Inflammatory macrophage treated with lipopolysaccharide for 1 hour (primary cell): ENCODE measurements at regions not wholly inside any gene's neighbourhood (a gene's known extent, or its start where the extent isn't known, plus 50 kb on each side); places are given as distances from the start of the nearest gene placed in this dataset.
A peak's percentile ranks its signal among the peaks of the same experiment; 100 is the strongest.
"Not testable (repeated sequence)": the region's sequence is repeated elsewhere in the genome, so short reads cannot be mapped to it uniquely, and the experiment has no call there.

Experiments used
- DNase-seq, 2 donors: peaks; one replicate each; pipeline ENCODE4 v3.0.0-alpha.2; 2020 to 2022

DNA sequence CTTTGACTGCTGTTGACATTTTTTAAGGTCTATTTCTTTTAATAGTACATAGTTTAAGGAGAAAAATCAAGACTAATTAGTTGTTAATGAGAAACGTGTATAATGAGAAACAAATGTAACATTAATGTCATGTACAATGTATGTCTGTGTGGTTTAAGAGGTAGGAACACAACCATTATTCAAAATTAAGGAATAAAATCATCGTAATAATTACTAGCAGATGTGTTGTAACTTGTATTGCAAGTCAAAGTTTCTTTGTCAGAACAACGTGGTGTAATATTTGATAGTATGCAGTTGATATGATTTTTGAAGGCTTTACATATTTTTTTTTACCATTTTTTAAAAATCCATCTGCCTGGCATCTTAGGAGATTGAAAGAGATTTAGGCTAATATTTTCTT is 120.2 kb upstream of the ARRDC3 start:
- DNase-seq: no peak

GRCh38 chr5:91500758-91501157 is 117.6 kb upstream of the ARRDC3 start:
- DNase-seq: no peak

- DNase-seq: peak; percentile 11 to 74
Observed at GRCh38 chr5:91499943-91500531, 116.9 kb upstream of the ARRDC3 start.

DNA sequence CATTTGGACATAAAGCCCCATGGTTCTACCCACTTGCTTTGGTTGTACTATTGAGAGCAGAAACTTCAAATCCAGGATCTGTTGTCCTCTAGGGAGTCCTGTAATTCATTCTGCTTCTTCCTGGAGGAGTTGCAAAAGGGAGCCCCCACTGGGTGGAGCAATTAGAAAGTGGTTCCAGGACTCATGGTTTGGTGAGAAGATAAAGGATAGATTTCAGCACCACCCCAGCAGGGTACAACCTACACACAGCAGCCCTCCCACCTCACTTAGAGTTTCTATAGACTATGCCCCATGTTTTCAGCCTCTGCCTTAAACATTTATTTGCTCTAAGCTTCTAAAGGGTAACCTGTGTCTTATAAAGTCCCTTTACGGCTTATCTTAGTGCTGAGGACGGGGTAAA is 112.6 kb upstream of the ARRDC3 start:
- DNase-seq: no peak

DNA sequence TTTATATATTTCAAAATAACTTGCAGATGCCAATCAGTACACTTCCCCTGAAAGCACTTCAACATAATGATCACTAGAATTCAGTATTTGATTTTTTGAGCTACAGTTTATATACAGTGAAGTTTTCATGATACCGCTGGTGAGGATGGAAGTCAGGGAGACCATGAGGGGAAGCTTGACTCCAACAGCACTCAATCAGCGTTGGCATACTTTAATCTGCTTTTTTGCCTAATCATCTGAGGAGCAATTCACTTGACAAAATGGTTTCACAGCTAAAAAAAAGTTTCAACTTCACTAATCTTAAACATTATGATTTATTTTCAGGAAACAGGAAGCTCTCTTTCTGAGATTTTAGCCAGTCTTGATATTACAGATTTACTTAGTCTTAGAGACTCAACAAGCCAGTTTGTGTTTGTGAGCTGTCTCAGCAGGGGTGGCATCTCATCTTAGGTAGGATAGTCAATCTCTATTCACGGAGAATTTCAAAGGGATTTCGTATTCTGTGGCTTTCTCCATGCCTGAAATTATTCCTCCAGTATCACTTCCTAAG is 111.4 kb upstream of the ARRDC3 start:
- no peak for DNase-seq

DNA sequence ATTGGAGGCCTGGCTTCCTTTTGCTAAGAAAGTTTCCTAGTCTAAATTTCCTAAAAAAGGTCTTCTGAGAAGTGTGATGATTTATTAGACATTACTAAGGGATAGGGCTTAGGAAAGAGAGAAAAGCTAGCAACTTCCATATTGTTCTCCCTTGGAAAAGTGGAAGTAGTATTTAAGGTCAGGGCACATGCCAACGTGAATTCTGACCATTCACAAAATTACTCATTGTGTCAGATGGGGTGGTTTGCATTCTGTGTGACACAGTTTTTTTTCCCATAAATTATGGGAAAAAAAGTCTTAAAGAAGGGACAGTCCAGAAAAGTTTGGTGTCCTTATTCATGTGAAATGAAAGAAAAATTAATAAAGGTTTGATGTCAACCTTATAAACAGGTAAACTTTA is 110.0 kb upstream of the ARRDC3 start:
- DNase-seq: peak in 1 of 2 donors; percentile 13

GRCh38 chr5:91491229-91491628 is 108.1 kb upstream of the ARRDC3 start:
- DNase-seq: no peak

DNA sequence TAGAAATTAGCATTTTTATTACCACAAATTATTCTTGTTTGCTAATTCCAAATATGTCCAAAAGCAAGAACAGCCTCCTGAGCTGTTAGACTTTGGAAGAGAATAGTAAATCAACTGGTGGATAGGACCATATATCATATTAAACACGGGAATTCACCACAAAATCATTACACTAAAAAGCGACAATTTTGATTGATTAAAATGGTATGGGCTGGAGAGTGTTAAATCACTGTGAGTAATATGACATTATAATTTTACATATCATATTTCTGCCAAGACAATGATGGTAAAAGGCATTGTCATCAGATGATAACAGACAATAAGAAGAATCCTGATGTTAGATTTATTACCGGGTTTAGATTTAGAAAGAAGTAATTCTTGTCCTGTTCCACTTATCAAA is 107.2 kb upstream of the ARRDC3 start:
- DNase-seq: no peak

DNA sequence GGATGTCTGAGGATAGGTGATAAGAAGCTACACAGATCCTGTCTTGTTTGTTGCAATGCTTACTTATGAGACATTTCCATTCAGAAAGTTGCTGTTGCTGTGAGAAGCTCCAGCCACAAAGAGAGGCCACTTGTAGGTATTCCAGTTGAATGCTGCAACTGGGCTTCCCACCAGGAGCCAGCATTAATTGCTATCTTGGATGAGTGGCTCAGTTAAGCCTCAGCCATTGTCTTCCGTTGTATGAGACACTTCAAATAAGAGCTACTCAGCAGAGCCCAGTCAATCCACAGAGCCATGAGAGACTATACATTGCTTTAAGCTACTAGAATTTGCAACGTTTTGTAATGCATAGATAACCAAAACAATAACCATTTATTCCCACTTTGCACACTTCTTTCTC is 104.3 kb upstream of the ARRDC3 start:
- DNase-seq: no peak

DNA sequence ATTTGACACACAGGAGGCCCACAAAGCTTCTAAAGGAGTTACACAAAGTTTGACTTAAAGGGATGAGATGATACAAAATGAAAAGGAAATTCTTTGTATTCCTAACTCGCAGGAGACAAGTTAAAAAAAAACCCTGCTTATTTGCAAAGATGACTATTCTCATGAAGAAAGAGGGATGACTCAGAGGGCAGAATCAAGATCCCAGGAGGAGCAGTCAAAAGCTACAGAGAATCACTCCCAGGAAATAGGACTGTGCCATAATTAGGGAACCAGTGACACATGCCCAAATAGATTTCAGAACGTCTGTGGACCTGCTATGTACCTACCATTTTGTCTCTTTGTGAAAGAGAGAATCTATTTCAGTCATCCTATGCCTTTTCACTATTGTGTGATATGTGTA is 103.5 kb upstream of the ARRDC3 start:
- DNase-seq: no peak

DNA sequence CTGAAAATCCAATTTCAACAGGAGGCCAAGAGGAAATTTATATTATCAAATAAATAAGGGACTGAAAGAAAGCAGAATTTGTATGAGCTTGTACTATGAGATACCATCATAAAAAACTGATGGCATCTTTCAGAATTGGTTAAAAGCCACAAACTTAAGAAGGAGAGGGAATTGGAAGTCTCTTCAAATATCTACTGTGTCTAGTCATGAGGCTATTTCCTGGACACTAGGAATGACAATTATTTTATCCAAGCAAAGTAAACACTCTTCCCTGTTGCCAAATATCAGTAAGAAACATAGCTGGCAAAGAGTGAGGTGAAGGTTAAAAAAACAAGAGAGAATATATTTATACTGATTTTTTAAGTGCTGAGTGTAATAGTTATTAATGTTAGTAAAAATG is 101.5 kb upstream of the ARRDC3 start:
- no peak for DNase-seq

- not testable (repeated sequence) for DNase-seq
Observed at GRCh38 chr5:91479376-91479775, 96.3 kb upstream of the ARRDC3 start.

- DNase-seq: no peak
Observed at GRCh38 chr5:91478096-91478495, 95.0 kb upstream of the ARRDC3 start.

GRCh38 chr5:91477408-91477807 is 94.3 kb upstream of the ARRDC3 start:
- DNase-seq: peak in 1 of 2 donors; percentile 18

- DNase-seq: no peak
Observed at GRCh38 chr5:91474201-91474600, 91.1 kb upstream of the ARRDC3 start.

DNA sequence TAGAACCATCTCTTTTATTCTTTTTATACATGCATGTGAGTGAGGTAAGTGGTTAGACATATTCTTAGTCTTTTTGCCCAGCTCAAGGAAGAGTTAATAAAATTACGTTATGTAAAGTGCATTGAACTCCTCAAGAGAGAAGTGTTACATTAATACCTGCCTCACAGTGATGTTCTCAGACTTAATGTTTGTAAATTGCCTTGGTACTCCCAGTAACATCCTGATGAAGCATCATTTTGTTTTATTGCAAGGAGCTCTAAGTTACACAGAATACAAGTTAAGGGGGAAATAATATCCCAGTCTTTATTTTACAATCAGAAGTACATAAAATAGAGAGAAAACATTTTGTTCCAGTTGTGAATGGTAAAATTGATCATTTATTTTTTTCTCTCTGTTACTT is 89.5 kb upstream of the ARRDC3 start:
- no peak for DNase-seq

- peak; percentile 64 to 65 for DNase-seq
Observed at GRCh38 chr5:91469517-91470165, 86.5 kb upstream of the ARRDC3 start.

DNA sequence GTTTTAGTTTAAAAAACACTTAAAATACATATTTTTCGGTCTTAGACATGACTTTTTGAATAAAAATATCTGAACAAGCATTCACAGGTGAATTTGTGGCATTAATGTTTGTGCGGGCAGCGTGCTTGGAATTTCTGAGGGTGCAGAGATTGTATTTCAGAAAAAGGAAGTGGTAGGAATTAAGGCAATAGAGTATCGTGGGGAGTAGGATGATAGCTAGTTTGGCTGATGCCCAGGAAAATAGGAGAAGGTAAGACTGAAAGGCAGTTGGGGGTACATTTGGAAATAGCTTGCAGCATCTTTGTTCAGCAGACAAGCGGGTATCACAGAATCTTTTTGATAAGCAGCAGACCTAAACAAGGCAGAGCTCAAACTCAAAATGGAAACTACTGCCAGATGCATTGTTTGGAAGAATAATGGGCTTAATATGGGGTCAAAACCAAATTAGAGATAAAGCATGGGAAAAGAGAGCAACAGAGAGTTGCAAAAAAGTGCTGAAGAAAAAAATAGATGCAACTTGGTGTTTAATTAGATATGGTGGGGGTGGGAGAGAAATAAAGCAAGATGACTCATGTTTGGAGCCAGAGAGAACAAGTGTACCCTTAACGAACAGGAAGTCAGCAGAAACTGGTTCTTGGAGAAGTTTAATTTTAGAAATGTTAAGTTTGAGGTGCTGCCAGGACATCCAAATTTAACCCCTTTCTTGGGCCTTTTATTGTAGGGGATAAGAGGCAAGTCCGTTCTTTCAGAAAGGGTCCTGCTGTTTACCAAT is 85.7 kb upstream of the ARRDC3 start:
- DNase-seq: peak; percentile 22 to 25

- DNase-seq: no peak
Observed at GRCh38 chr5:91464886-91465646, 81.9 kb upstream of the ARRDC3 start.

- no peak for DNase-seq
Observed at GRCh38 chr5:91457681-91458058, 74.6 kb upstream of the ARRDC3 start.

DNA sequence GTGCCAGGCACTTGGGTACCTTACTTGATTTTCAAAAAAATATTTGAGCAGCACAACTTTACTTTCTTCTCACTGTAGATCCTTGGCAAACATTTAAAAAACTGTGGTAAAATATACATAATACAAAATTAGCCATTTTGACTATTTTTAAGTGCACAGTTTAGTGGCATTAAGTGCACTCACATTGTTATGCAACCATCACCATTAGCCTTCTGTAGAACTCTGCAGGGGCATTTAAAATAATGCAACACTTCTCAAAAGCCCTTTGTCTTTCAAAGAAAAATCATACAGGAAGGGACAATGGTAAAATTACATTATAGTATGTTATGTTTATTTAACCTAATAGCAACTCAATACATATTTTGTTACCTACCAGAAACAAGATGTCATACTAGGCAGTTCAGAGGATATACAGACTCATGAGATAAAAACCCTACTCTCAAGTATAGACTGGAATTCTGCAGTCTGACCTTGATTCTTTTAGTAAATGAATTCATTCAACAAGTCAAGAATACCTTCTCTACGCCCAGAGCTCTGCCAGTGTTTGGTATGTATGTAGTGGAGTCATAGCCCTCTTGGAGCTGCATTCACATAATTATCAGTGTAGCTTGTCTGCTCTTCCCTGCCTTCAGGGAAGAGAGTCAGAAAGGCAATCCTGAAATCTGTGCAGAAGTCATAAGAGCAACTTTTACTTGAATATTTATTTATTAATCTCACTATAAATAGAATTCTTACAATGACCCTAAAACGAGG is 74.0 kb upstream of the ARRDC3 start:
- no peak for DNase-seq

GRCh38 chr5:91449083-91449482 is 66.0 kb upstream of the ARRDC3 start:
- DNase-seq: no peak
